GM10266 (cell line): ENCODE measurements at regions not wholly inside any gene's neighbourhood (a gene's known extent, or its start where the extent isn't known, plus 50 kb on each side); places are given as distances from the start of the nearest gene placed in this dataset.

Experiments
- DNase-seq: peaks from one replicate; pipeline ENCODE4 v3.0.0; 2012; ENCODE audit errors: extremely low spot score
- CTCF ChIP-seq: IDR thresholded peaks from 2 replicates; pipeline ENCODE4 v1.5.1; 2012; ENCODE audit warnings: mild to moderate bottlenecking, low read depth; ENCODE audit not compliant: control insufficient read depth, insufficient read depth; ENCODE audit errors: missing control alignments

- no peak for DNase-seq
- no peak for TF ChIP-seq CTCF
These were observed 90.3 kb upstream of the PALM2AKAP2 start for GRCh38 chr9:109689701-109690100.

GRCh38 chr9:109699019-109699418 lies 81.0 kb upstream of the PALM2AKAP2 start:
- no peak for DNase-seq
- no peak for TF ChIP-seq CTCF

GRCh38 chr9:109704546-109704945 lies 75.5 kb upstream of the PALM2AKAP2 start:
- no peak for TF ChIP-seq CTCF
- no peak for DNase-seq

- no peak for DNase-seq
These were observed 74.5 kb upstream of the PALM2AKAP2 start for GRCh38 chr9:109705515-109705914.

GRCh38 chr9:109707355-109707754 lies 72.6 kb upstream of the PALM2AKAP2 start:
- no peak for DNase-seq
- no peak for TF ChIP-seq CTCF

More at GRCh38 chr9:109705515-109705914, 74.5 kb upstream of the PALM2AKAP2 start:
- TF ChIP-seq CTCF = no peak

GRCh38 chr9:109708451-109708945 lies 71.5 kb upstream of the PALM2AKAP2 start:
- no peak for TF ChIP-seq CTCF
- DNase-seq = no peak

- TF ChIP-seq CTCF = no peak
- no peak for DNase-seq
These were observed 70.1 kb upstream of the PALM2AKAP2 start for GRCh38 chr9:109709866-109710265.
